ENCODE measurements at regions not wholly inside any gene's neighbourhood (a gene's known extent, or its start where the extent isn't known, plus 50 kb on each side); places are given as distances from the start of the nearest gene placed in this dataset.

DNA sequence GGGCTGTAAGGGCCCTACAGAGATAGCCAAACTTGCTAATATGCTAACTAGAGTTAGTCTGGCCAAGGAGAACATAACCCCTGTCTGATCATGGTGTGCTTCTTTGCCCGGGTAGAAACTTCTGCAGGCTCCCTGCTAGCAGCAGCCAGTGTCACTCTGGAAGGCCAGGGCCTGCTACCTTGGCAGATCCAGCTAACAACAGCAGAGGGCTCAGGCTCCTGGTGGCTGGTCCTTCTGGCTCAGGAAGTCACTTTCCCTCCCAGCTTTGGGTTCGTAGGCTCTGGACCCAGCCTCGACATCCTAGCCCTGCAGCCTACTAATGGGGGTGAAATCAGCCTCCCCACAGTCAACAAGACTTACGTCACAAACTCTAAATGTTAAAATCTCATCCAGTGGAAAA is 373.7 kb upstream of the RGMA start:
- in situ Hi-C loops (cut with HindIII; ENCODE audit: low sequenced_read_pairs) = no loop called here
- DNase-seq (ENCODE audit: low read depth, low spot score) = no peak
- H3K4me3 ChIP-seq (ENCODE audit: low read depth, low read length) = no peak overlapping the region

DNA sequence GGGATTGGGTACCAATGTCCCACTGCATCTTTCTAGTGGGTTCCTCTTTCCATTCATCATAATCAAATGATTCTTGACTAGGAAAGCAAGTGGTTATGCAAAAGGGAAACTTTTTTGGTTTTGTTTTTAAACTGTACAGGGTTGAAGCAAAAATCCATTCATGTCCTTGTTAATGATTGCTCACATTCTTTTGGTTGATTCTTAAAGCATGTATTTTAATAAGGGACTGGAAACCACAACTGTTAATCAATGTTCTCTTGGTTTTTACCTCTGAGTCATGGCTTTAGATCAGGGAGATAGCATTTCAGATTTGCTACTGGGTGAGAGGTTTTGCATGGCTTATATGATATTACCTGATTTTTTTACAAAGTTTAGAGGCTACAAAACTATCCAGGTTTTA is 371.7 kb upstream of the RGMA start:
- in situ Hi-C loops (cut with HindIII; ENCODE audit: low sequenced_read_pairs) = no loop called here
- H3K4me3 ChIP-seq (ENCODE audit: low read depth, low read length) = no peak overlapping the region
- no peak for DNase-seq (ENCODE audit: low read depth, low spot score)
- TF ChIP-seq, protein P1, sequence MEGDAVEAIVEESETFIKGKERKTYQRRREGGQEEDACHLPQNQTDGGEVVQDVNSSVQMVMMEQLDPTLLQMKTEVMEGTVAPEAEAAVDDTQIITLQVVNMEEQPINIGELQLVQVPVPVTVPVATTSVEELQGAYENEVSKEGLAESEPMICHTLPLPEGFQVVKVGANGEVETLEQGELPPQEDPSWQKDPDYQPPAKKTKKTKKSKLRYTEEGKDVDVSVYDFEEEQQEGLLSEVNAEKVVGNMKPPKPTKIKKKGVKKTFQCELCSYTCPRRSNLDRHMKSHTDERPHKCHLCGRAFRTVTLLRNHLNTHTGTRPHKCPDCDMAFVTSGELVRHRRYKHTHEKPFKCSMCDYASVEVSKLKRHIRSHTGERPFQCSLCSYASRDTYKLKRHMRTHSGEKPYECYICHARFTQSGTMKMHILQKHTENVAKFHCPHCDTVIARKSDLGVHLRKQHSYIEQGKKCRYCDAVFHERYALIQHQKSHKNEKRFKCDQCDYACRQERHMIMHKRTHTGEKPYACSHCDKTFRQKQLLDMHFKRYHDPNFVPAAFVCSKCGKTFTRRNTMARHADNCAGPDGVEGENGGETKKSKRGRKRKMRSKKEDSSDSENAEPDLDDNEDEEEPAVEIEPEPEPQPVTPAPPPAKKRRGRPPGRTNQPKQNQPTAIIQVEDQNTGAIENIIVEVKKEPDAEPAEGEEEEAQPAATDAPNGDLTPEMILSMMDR (IDR thresholded peaks at IDR 0.05; ENCODE audit: low read depth, low read length) = no peak

More for the DNA sequence above, 373.7 kb upstream of the RGMA start:
- TF ChIP-seq, protein P1 (IDR thresholded peaks at IDR 0.05; ENCODE audit: low read depth, low read length) = no peak

- no peak overlapping the region for H3K4me3 ChIP-seq (ENCODE audit: low read depth, low read length)
- in situ Hi-C loops (cut with HindIII; ENCODE audit: low sequenced_read_pairs) = no loop called here
- no peak for DNase-seq (ENCODE audit: low read depth, low spot score)
- TF ChIP-seq, protein P1 (IDR thresholded peaks at IDR 0.05; ENCODE audit: low read depth, low read length) = no peak
These were observed 370.4 kb upstream of the RGMA start for GRCh38 chr15:93459396-93459795.

GRCh38 chr15:93458597-93458996 is 369.6 kb upstream of the RGMA start:
- in situ Hi-C loops (cut with HindIII; ENCODE audit: low sequenced_read_pairs) = no loop called here
- no peak overlapping the region for H3K4me3 ChIP-seq (ENCODE audit: low read depth, low read length)
- no peak for DNase-seq (ENCODE audit: low read depth, low spot score)
- TF ChIP-seq, protein P1 (IDR thresholded peaks at IDR 0.05; ENCODE audit: low read depth, low read length) = no peak

GRCh38 chr15:93454788-93455187 is 365.8 kb upstream of the RGMA start:
- no peak overlapping the region for H3K4me3 ChIP-seq (ENCODE audit: low read depth, low read length)
- in situ Hi-C loops (cut with HindIII; ENCODE audit: low sequenced_read_pairs) = no loop called here
- TF ChIP-seq, protein P1 (IDR thresholded peaks at IDR 0.05; ENCODE audit: low read depth, low read length) = no peak
- DNase-seq (ENCODE audit: low read depth, low spot score) = no peak

DNA sequence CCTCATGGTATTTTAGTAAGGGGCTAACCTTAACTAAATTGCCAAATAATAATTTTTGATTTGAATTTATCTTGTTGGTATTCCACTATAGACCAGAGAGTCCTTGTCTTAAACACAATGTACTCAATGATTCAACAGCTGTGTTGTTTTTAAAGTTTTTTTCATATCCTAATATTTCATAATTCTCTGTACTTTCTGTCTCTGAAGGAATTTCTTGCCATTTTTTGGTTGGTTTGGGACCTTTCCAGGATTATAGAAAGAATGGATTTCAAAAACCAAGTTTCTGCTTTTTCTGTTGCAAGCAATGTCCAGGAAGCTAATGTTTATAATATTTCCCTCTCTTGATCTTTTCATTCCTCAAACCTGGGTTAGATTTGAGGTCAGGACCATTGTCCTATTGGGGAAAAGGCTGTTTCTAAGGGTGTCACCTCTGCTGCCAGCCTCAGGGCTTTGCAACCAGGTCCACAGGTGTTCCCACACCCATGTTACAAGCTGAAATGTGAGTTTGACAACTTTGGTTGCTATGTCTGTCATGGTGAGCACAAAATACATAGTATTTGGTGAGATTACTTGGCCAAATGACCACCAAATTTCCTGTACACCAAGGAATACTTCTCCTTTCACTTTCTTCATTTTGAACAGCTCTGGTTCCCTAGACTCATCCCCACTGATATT is 363.7 kb upstream of the RGMA start:
- DNase-seq (ENCODE audit: low read depth, low spot score) = no peak
- in situ Hi-C loops (cut with HindIII; ENCODE audit: low sequenced_read_pairs) = no loop called here

More for the DNA sequence above, 363.7 kb upstream of the RGMA start:
- no peak overlapping the region for H3K4me3 ChIP-seq (ENCODE audit: low read depth, low read length)
- TF ChIP-seq, protein P1 (IDR thresholded peaks at IDR 0.05; ENCODE audit: low read depth, low read length) = no peak
